H9 (cell line): ENCODE measurements at regions not wholly inside any gene's neighbourhood (a gene's known extent, or its start where the extent isn't known, plus 50 kb on each side); places are given as distances from the start of the nearest gene placed in this dataset.

Experiments used
- DNase-seq: peaks from one replicate; pipeline ENCODE4 v3.0.0-alpha.2; 2017
- H2AFZ ChIP-seq: one replicate; pipeline ENCODE4 v1.6.1; 2013; ENCODE audit warnings: mild to moderate bottlenecking, low read length, control low read depth, moderate library complexity
- H2AK5ac ChIP-seq: 2 replicates; pipeline ENCODE4 v1.6.1; 2013; ENCODE audit warnings: low read length, control low read depth, mixed read lengths; ENCODE audit not compliant: insufficient read length
- H2BK120ac ChIP-seq: one replicate; pipeline ENCODE4 v1.6.1; 2013; ENCODE audit warnings: low read depth, mild to moderate bottlenecking, low read length, control low read depth, inconsistent platforms; ENCODE audit not compliant: poor library complexity, severe bottlenecking
- H2BK12ac ChIP-seq: 2 replicates; pipeline ENCODE4 v1.6.1; 2013; ENCODE audit warnings: low read length, control low read depth, mixed read lengths, low read depth; ENCODE audit not compliant: insufficient read length
- H2BK15ac ChIP-seq: 2 replicates; pipeline ENCODE4 v1.6.1; 2013; ENCODE audit warnings: low read depth, low read length, control low read depth
- H2BK20ac ChIP-seq: one replicate; pipeline ENCODE4 v1.6.1; 2013; ENCODE audit warnings: low read depth, mild to moderate bottlenecking, low read length, control low read depth, inconsistent platforms; ENCODE audit not compliant: poor library complexity, severe bottlenecking
- H2BK5ac ChIP-seq: 2 replicates; pipeline ENCODE4 v1.6.1; 2013; ENCODE audit warnings: low read length, control low read depth, mixed read lengths; ENCODE audit not compliant: insufficient read length
- H3K14ac ChIP-seq: 2 replicates; pipeline ENCODE4 v1.6.1; 2013; ENCODE audit warnings: low read length, control low read depth; ENCODE audit not compliant: insufficient read depth
- H3K18ac ChIP-seq: 2 replicates; pipeline ENCODE4 v1.6.1; 2013; ENCODE audit warnings: low read depth, mild to moderate bottlenecking, mixed read lengths, low read length, control low read depth; ENCODE audit not compliant: insufficient read length
- H3K23ac ChIP-seq: 2 replicates; pipeline ENCODE4 v1.6.1; 2013; ENCODE audit warnings: low read length, control low read depth, mixed read lengths, low read depth; ENCODE audit not compliant: insufficient read length
- H3K23me2 ChIP-seq: 2 replicates; pipeline ENCODE4 v1.6.1; 2013; ENCODE audit warnings: low read depth, mild to moderate bottlenecking, mixed read lengths, low read length, control low read depth; ENCODE audit not compliant: insufficient read length, poor library complexity, severe bottlenecking
- H3K27ac ChIP-seq: 2 replicates; pipeline ENCODE4 v1.5.1; 2013; ENCODE audit warnings: low read length, control low read depth, mixed read lengths, low read depth; ENCODE audit not compliant: insufficient read length
- H3K27me3 ChIP-seq: 2 replicates; pipeline ENCODE4 v1.6.1; 2013; ENCODE audit warnings: low read length, control low read depth, inconsistent platforms; ENCODE audit not compliant: insufficient read depth
- H3K4ac ChIP-seq: 2 replicates; pipeline ENCODE4 v1.6.1; 2013; ENCODE audit warnings: low read depth, mild to moderate bottlenecking, control low read depth, inconsistent platforms, low read length, moderate library complexity
- H3K4me1 ChIP-seq: 2 replicates; pipeline ENCODE4 v1.6.1; 2013; ENCODE audit warnings: low read length, control low read depth, inconsistent platforms; ENCODE audit not compliant: insufficient read depth
- H3K4me2 ChIP-seq: 2 replicates; pipeline ENCODE4 v1.6.1; 2013; ENCODE audit warnings: low read length, control low read depth, mixed read lengths; ENCODE audit not compliant: insufficient read length, insufficient read depth
- H3K56ac ChIP-seq: 2 replicates; pipeline ENCODE4 v1.6.1; 2013; ENCODE audit warnings: low read depth, mild to moderate bottlenecking, mixed read lengths, low read length, control low read depth; ENCODE audit not compliant: insufficient read length
- H3K79me1 ChIP-seq: 2 replicates; pipeline ENCODE4 v1.6.1; 2013; ENCODE audit warnings: low read depth, mild to moderate bottlenecking, moderate library complexity, low read length, control low read depth, inconsistent platforms; ENCODE audit not compliant: insufficient read depth, poor library complexity, severe bottlenecking
- H3K79me2 ChIP-seq: 2 replicates; pipeline ENCODE4 v1.6.1; 2013; ENCODE audit warnings: low read length, control low read depth, inconsistent platforms; ENCODE audit not compliant: insufficient read depth
- H3K9ac ChIP-seq: 2 replicates; pipeline ENCODE4 v1.6.1; 2013; ENCODE audit warnings: low read length, control low read depth, mixed read lengths; ENCODE audit not compliant: insufficient read length; ENCODE audit errors: extremely low read depth
- H3K9me3 ChIP-seq: one replicate; pipeline ENCODE4 v1.6.1; 2013; ENCODE audit warnings: low read depth, low read length, inconsistent platforms; ENCODE audit not compliant: control insufficient read depth
- H3T11ph ChIP-seq: one replicate; pipeline ENCODE4 v1.6.1; 2013; ENCODE audit warnings: mild to moderate bottlenecking, low read length, control low read depth, inconsistent platforms
- H4K20me1 ChIP-seq: one replicate; pipeline ENCODE4 v1.6.1; 2013; ENCODE audit not compliant: control insufficient read depth, insufficient read length, insufficient read depth
- H4K5ac ChIP-seq: 2 replicates; pipeline ENCODE4 v1.6.1; 2013; ENCODE audit warnings: low read depth, mild to moderate bottlenecking, mixed read lengths, low read length, control low read depth; ENCODE audit not compliant: insufficient read length
- H4K8ac ChIP-seq: replicated peaks from 2 replicates; pipeline ENCODE4 v1.6.1; 2013; ENCODE audit warnings: low read length, control low read depth, mixed read lengths, low read depth; ENCODE audit not compliant: insufficient read length
- H4K91ac ChIP-seq: 2 replicates; pipeline ENCODE4 v1.6.1; 2013; ENCODE audit warnings: low read depth, mild to moderate bottlenecking, moderate library complexity, mixed read lengths, low read length, control low read depth; ENCODE audit not compliant: insufficient read length
- H3K27ac Mint-ChIP-seq, 3 experiments: 2 replicates in 2 of 3; 3 replicates in 1 of 3; pipeline ENCODE4 v1.8.0; 2020 to 2021; ENCODE audit warnings: mixed read lengths in 3 of 3, mild to moderate bottlenecking in 1 of 3, moderate library complexity in 1 of 3
- H3K27me3 Mint-ChIP-seq: 2 replicates; pipeline ENCODE4 v1.8.0; 2021; ENCODE audit warnings: low read depth, mild to moderate bottlenecking, moderate library complexity, mixed read lengths
- H3K36me3 Mint-ChIP-seq, 3 experiments: 2 replicates in 2 of 3; 3 replicates in 1 of 3; pipeline ENCODE4 v1.8.0; 2020 to 2021; ENCODE audit warnings: low read depth in 3 of 3, mixed read lengths in 3 of 3; ENCODE audit not compliant: insufficient read depth in 1 of 3
- H3K4me1 Mint-ChIP-seq, 2 experiments: 2 replicates each; pipeline ENCODE4 v1.8.0; 2020; ENCODE audit warnings: mixed read lengths in 2 of 2
- H3K4me3 Mint-ChIP-seq, 2 experiments: 2 replicates in 1 of 2; 3 replicates in 1 of 2; pipeline ENCODE4 v1.8.0; 2020 to 2021; ENCODE audit warnings: mild to moderate bottlenecking in 2 of 2, mixed read lengths in 2 of 2, moderate library complexity in 1 of 2
- H3K9me3 Mint-ChIP-seq, 2 experiments: 2 replicates in 1 of 2; 3 replicates in 1 of 2; pipeline ENCODE4 v1.8.0; 2020; ENCODE audit warnings: mild to moderate bottlenecking in 2 of 2, mixed read lengths in 2 of 2, moderate library complexity in 1 of 2
- WGBS: extraction: QIAGEN DNeasy Blood & Tissue Kit; methylation state at CpG from one replicate; pipeline ENCODE4 v1.1.7; 2013; ENCODE audit warnings: missing lambda C conversion rate, low lambda C conversion rate, mixed read lengths; ENCODE audit not compliant: insufficient read length; ENCODE audit errors: extremely low coverage; 5-methylcytosine and 5-hydroxymethylcytosine counted together
- TF ChIP-seq, protein P1 (sequence below): fragments of 200-600 bp; sonication (generic); conservative IDR thresholded peaks from 3 replicates; pipeline ENCODE4 v1.8.0; 2021; ENCODE audit warnings: antibody characterized with exemption, mild to moderate bottlenecking

DNA sequence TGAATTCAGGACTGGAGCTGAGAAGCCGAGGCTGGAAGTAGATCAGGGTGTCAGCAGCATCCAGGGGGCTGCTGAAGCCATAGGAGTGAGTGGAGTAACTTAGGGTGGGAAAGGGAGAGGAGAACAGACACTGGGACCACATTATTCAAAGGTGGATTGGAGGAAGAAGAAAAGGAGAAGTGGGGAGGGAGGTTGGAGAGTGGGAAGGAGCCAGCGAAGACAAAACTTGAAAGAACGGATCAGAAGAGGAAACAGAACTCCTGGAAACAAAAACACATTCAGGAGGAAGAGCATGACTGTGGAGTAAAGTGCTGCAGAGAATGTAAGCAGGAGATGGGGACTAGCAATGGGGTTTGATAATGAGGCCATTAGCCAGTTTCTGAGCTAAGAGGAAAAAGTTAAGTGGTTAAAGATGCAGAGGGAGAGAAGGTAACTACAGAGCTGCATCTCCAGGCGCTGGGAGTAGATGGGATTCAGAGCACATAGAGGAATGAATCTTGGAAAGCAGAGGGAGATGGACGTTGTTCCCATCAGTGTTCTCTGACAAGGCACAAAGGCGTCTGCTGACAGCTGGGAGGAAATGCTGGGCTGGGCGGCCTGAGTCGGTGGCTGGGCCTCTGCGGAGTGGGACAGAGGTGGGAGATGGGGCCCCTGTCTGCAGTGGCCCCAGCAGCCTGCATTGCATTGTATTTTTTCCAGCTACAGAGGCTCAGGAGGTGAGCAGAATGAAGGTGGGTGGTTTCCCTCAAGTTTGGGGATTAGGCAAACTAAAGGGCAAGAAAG is 63.1 kb upstream of the LEP start:
- Histone ChIP-seq H2BK120ac (no peak overlapping the region), H4K20me1 (no peaks in the 10 kb centered on the region), H2BK20ac (no peak overlapping the region), H3K4me1 (no peaks in the 10 kb centered on the region), H3K79me2 (no peaks in the 10 kb centered on the region), H3K79me1 (no peaks in the 10 kb centered on the region), H4K8ac (no peak overlapping the region), H2BK15ac (no peak overlapping the region), H3K14ac (no peak overlapping the region), H2BK12ac (no peak overlapping the region), H3K27me3 (no peaks in the 10 kb centered on the region), H3K23me2 (no peaks in the 10 kb centered on the region), H2AK5ac (no peak overlapping the region), H3K9ac (no peak overlapping the region), H2BK5ac (no peak overlapping the region), H3K4ac (no peak overlapping the region), H3K4me2 (no peak overlapping the region), H4K5ac (no peak overlapping the region), H4K91ac (no peak overlapping the region), H2AFZ (no peak overlapping the region), H3K18ac (no peak overlapping the region), H3K23ac (no peak overlapping the region), H3T11ph (no peak overlapping the region), H3K27ac (no peak overlapping the region), H3K56ac (no peak overlapping the region), H3K9me3 (no peaks in the 10 kb centered on the region)
- no peaks in the 10 kb centered on the region for H3K9me3 Mint-ChIP-seq
- H3K36me3 Mint-ChIP-seq = no peaks in the 10 kb centered on the region
- H3K4me1 Mint-ChIP-seq = peaks cover 10 to 16% of the 10 kb centered on the region in 2 experiments
- H3K4me3 Mint-ChIP-seq = no peak overlapping the region
- no peak overlapping the region for H3K27ac Mint-ChIP-seq
- peak; percentile 20 for DNase-seq
- peaks cover 79% of the 10 kb centered on the region for H3K27me3 Mint-ChIP-seq
- no CpG with 5 or more reads among the region's 9 CpGs for WGBS
- TF ChIP-seq, protein P1, sequence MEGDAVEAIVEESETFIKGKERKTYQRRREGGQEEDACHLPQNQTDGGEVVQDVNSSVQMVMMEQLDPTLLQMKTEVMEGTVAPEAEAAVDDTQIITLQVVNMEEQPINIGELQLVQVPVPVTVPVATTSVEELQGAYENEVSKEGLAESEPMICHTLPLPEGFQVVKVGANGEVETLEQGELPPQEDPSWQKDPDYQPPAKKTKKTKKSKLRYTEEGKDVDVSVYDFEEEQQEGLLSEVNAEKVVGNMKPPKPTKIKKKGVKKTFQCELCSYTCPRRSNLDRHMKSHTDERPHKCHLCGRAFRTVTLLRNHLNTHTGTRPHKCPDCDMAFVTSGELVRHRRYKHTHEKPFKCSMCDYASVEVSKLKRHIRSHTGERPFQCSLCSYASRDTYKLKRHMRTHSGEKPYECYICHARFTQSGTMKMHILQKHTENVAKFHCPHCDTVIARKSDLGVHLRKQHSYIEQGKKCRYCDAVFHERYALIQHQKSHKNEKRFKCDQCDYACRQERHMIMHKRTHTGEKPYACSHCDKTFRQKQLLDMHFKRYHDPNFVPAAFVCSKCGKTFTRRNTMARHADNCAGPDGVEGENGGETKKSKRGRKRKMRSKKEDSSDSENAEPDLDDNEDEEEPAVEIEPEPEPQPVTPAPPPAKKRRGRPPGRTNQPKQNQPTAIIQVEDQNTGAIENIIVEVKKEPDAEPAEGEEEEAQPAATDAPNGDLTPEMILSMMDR = no peak
